DMS79 treated with DMSO at 0.1 percent for 48 hours (cell line): ENCODE measurements at regions not wholly inside any gene's neighbourhood (a gene's known extent, or its start where the extent isn't known, plus 50 kb on each side); places are given as distances from the start of the nearest gene placed in this dataset.

Experiments
- DNase-seq: peaks from one replicate; lab custom pipeline; 2025; lab: John Stamatoyannopoulos, UW

GRCh38 chr1:220982686-220983085 lies 103.4 kb downstream of the HLX start:
- no peak for DNase-seq

GRCh38 chr1:220983877-220984635 lies 104.8 kb downstream of the HLX start:
- DNase-seq, result no peak

GRCh38 chr1:220990427-220991339 lies 111.4 kb downstream of the HLX start:
- no peak for DNase-seq

DNA sequence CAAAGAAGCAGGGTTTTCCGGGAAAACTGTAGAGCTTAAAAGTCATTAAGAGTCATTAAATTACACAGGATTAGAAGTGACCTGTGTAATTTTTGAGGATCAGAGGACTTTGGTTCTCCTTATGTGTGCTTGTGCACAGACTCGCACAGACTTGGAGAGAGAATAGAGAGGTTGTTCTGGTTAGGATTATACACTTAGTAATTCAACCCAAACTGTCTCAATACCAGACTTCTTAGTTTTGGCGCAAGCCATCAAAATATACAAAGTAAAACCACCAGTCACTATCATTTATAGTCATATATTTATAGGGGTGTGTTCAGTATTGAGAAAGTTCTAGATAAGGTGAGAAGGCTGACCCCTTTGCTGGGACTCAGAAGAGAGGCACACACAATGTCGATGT lies 112.3 kb downstream of the HLX start:
- no peak for DNase-seq

DNA sequence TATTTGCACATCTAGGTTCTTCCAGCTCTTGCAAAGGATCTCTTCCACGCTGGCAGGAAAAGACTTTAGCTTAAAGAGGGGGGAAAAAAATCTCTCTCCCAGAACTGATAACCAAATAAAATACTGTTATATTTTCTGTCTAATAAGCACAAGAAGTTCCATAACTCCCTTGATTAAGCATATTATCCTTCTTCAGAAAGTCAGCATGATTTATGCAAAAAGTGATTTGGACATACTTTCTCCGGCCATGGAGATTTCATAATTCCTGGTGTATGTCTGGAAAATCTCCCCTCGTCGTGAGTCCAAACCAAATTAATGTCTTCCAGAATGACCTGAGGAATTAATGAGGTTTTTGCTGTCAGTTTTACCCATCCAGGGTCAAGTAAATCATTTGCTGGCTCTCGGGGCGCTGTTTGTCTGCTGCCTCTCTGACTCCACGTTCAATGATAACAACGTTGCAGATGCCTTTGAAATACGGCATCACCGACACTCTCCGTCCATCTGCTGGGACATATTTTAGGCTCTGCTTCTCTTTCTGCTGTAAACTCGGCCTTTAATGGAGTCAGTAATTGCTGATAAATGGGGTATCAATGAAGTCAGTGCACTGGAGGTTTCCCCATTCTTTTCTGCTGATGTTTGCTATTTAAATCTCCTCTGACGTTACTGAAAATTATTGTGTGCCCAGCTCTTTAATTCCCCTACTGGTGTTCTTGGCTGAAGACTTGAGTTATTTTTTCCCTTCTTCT lies 112.9 kb downstream of the HLX start:
- no peak for DNase-seq

DNA sequence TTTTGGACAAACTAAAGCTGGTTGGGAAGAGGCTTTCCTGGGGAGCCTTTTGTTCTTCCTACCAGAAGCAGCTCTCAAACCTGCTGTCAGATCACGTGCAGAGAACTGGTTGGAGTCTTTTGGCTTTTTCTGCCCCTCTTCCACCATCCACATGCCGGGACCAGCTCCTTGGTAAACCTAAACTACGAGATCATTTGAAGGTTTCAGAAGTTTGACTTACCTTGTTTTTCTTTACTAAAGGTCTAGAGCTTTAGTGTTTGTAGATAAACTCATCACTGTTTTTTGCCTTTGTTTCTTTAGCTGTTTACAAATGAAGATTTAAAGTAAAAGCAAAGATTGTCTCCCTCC lies 113.4 kb downstream of the HLX start:
- DNase-seq, result no peak

DNA sequence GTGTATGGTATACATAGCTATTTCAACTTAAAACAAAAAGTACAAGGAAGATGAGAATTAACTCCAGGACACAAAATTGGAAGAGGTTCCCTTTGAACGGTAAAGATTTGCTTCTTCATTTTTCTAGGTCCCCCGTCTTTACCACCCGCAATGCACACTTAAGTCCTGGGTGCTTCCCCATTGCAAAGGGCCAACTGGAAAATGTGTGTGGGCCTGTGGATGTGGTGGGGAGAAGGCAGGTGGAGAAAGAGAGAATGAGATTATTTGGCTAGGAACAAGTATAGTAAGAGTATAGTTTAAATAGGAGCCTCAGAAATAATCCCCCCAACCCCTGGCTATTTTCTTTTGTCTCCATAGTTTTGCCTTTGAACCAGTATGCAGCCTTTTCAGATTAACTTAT lies 115.4 kb downstream of the HLX start:
- DNase-seq, result no peak

DNA sequence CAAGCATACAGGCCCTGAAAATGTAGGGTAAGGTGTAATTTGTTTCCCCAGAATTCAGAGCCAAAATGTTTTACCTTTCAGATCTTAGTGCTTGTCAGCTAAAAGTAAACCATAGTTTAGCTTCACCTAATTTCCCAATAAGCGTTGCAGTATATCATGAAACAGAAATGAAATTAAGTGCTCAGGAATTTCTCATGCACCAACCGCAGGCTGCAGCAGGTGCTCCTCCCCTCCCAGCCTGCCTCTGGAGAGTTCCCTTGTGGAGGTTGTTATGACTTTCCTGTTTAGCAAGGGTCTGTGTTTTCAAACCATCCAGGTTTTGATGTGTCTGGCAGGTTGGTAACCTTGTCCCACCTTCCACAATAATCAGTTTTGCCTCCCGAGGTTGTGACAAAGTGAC lies 118.5 kb downstream of the HLX start:
- DNase-seq, result no peak

GRCh38 chr1:220999872-221000863 lies 120.9 kb downstream of the HLX start:
- no peak for DNase-seq

DNA sequence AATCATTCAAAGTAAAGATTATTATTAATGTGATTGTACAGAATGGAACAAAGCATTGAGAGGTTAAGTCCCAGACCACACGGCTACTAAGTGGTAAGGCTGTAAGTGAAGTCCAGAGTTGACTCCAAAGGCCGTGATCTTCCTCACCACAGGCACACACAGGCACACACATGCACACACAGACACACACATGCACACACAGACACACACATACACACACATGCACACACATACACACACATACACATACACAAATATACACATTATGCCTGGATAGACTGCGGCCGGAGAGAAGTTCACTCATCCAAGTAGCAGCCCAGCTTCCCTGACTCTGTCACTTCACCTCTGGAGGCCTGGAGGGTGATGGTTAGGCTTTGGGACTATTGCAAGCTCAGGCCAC lies 121.9 kb downstream of the HLX start:
- DNase-seq, result no peak

DNA sequence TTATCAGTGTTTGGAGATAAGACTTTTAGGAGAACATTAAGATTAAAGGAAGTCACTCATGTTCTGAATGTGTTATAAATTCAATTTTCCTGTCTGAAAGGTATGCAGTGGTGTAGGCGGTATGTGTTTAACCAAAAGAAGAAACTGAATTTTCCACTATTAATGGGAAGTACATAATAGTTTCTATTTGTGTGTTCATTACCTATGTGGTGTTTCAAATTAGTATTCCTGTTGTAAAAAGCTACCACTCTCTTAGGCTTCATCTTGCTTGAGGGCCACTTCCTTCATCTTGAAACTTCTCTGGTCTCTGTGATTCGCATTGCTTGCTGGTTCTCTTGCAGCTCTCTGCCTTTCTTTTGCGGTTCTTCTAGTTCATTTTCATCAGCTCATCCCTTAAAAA lies 123.4 kb downstream of the HLX start:
- DNase-seq, result no peak

GRCh38 chr1:221011145-221011544 lies 131.9 kb downstream of the HLX start:
- no peak for DNase-seq

GRCh38 chr1:221012120-221012519 lies 132.9 kb downstream of the HLX start:
- no peak for DNase-seq

DNA sequence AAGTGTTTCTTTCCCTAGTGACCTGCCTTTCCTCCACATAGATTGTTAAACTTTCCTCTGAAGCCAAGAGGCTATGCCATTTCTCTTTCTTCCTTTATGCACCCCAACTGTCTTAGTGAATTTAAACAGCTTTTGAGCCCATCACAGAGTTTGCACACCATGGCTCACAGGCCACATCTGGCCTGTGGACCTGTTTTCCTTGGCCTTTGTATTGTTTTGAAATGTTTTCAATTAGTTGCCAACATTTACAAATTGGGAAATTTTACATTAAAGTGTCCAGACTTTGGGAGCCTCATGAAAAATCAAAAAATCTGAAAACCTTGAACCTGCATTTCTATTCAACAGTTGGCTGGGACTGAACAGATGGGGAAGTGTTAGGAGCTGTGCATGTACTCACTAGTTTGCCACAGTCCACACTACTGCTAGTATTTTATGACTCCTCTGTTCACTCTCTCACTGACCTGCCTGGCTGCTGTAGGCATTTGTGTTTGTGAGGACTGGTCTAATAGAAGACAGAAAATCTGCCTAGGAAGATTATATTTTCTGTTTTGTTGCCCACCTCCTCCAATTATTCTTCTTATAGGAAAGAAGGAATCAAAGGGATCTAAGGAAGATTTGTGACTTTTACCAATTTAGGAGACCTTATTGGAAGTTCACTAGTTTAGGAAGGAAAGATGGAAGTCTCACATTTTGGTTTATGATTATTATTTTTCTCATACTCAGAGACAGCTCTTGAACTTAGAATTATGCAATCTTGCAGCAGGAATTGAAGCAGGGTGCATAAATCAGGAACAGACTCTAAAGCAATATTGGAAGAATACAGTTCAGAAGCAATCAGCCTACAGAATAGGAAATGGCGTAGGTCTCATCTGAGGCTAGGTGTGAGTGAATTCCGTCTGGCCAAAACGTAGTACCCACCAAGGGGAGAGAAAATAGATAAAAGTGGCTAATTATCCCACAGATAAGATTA lies 134.7 kb downstream of the HLX start:
- DNase-seq, result no peak

DNA sequence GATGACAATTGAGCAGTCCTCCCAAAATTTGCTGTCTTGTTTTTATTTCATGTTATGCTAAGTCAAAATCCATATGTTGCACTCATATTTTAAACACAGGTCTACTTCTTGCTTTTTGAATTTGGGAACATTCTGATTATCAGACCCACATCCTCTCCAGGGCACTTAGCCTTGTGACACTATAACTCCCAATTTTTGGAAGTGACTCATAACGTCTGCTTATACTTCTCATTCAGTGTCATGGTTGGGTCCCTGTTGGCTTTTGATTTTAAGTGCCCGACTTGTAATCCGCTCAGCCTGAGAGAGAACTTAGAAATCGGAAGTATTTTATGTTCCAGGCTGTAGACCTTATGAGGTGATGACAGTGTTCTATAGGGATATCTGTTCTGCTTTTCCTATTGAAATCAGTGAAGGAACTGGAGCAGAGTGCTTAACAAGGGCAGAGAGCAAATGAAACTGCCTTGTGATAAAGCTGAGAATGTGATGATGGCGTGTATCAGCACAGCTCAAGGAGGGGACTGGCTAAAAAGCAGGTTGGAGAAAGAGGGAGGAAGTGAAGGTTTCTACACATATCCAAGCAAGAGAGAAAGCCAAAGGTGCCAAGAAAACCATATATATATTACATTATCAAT lies 136.0 kb downstream of the HLX start:
- DNase-seq, result no peak

DNA sequence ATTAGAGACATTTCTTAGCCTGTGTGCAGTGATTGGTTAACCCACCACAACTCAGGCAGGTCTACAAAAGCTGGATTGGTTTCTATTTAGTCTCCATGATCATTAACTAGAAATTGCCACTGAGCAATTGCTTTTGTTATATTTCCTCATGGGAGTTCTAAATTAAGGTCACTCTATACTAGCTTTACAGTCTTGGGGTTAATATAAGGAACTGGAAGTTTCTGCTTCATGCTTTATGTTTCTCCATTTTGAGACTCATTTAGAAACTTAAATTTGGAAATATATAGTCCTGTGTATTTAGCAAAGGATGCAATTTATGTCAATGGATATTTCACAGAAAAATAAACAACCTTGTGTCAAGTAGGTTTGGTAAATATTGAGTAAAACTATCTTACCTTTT lies 137.5 kb downstream of the HLX start:
- no peak for DNase-seq

- no peak for DNase-seq
Measured at GRCh38 chr1:221018414-221018813, 139.2 kb downstream of the HLX start.

DNA sequence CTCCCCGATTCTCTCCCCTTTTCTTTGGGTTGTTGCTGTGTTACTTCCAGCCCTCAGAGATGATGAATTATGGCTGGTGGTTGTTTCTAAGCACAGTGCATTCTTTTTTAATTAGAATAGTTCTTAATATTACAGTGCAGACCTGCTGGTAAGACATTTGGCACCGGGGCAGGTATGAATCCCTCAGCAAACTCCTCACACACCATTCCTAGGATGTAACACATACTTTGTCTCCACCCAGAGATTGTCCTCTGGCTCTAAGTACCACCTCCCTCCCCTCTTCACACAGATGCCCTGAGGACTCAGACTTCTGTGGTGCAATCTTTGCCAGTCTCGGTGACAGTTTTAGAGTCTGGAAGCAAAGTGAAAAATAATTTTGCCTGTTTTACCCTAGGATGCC lies 143.1 kb downstream of the HLX start:
- DNase-seq, result no peak

DNA sequence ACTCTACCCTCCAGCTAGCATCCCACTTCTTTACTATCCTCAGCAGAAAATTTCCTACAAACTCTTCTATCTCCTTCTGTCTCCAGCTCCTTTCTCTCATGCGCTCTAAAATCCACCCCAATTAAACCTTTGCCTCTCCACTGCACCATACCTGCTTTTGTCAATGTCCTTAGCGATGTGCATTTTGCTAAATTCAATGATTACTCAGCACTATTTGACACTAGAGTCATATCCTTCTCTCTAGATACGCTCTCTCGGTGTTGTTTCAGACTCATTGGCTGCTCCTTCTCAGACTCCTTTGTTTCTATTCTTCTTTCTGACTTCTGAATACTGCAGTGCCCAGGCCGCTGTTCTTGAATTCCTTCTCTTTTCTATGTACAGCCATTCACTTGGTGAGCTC lies 144.2 kb downstream of the HLX start:
- DNase-seq, result no peak

DNA sequence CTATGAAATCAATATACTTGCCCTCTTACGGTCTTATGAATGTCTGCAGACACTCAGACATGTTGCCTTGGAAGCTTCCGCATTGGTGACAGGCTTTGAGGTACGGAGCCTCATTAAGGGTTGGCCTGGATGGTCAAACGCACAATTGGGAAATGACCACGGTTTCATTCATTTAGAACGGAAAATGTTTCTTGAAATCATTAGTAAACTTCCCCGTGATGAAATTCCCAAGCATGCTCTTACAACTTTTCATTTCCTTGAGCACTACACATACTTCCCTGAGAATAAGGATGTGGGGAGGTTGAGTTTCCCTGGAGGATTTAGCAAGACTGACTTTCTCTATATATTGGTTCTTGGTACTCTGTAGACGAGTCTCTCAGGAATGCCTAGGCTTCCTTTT lies 146.3 kb downstream of the HLX start:
- no peak for DNase-seq
